ENCODE measurements at regions not wholly inside any gene's neighbourhood (a gene's known extent, or its start where the extent isn't known, plus 50 kb on each side); places are given as distances from the start of the nearest gene placed in this dataset.

DNA sequence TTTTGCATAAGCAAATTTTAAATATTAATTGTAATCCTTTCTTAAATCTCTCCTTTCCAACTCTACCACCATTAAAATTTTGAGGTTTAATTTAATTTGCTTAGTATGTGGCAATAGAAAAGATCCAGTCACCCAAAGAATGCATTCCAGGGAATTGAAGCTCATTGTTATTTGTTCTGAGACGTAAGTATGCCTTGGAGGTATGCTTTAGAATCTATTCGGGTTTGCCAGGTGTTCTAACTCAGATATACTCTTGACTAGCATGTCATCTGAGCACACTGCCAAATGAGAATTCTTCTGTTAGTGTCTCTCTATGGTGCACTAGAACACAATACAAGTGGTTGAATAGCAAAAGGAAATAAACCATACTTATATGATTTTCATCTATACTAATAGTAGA is 813.6 kb upstream of the ADGRL2 start:
- H3K9me3 Mint-ChIP-seq (ENCODE audit: low read depth, unreplicated experiment), result no peaks in the 10 kb centered on the region
- H3K4me1 Mint-ChIP-seq (ENCODE audit: low read depth, unreplicated experiment), result no peaks in the 10 kb centered on the region
- TF ChIP-seq, protein P1, sequence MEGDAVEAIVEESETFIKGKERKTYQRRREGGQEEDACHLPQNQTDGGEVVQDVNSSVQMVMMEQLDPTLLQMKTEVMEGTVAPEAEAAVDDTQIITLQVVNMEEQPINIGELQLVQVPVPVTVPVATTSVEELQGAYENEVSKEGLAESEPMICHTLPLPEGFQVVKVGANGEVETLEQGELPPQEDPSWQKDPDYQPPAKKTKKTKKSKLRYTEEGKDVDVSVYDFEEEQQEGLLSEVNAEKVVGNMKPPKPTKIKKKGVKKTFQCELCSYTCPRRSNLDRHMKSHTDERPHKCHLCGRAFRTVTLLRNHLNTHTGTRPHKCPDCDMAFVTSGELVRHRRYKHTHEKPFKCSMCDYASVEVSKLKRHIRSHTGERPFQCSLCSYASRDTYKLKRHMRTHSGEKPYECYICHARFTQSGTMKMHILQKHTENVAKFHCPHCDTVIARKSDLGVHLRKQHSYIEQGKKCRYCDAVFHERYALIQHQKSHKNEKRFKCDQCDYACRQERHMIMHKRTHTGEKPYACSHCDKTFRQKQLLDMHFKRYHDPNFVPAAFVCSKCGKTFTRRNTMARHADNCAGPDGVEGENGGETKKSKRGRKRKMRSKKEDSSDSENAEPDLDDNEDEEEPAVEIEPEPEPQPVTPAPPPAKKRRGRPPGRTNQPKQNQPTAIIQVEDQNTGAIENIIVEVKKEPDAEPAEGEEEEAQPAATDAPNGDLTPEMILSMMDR (IDR thresholded peaks at IDR 0.05; ENCODE audit: unreplicated experiment), result no peak
- no peak for DNase-seq
- CTCF ChIA-PET, result no interaction called here
- no peaks in the 10 kb centered on the region for H3K36me3 Mint-ChIP-seq (ENCODE audit: insufficient read depth, unreplicated experiment)
- H3K4me3 Mint-ChIP-seq (ENCODE audit: low read depth, unreplicated experiment), result no peak overlapping the region
- no peaks in the 10 kb centered on the region for H3K27me3 Mint-ChIP-seq (ENCODE audit: unreplicated experiment)
- intact Hi-C loops (cut with micrococcal nuclease; ENCODE audit: unreplicated experiment), result no loop called here
- no peak overlapping the region for H3K27ac Mint-ChIP-seq (ENCODE audit: unreplicated experiment)
- no TSS peak for BruUV-seq (replicated peaks)

DNA sequence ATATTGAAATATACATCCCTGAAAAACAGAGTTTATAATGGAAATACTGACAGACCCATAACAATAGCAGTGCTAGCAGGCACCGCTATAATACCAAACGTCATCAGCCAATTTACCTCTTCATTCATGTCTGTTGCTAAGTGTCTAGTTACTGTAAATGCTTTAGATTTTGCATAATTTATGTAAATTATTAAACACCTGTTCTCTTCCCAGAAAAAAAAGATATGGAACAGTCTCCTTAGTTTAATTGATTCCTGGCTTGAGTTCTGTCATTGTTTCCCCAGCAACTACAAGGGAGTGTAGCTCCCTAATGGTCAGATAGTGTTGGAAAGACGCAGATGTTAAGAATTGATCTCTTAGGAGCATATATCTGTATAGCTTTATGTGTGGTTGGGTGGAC is 817.9 kb upstream of the ADGRL2 start:
- Mint-ChIP-seq H3K4me1 (ENCODE audit: low read depth, unreplicated experiment) (no peaks in the 10 kb centered on the region), H3K9me3 (ENCODE audit: low read depth, unreplicated experiment) (peaks cover 3% of the 10 kb centered on the region), H3K36me3 (ENCODE audit: insufficient read depth, unreplicated experiment) (no peaks in the 10 kb centered on the region), H3K27ac (ENCODE audit: unreplicated experiment) (no peak overlapping the region), H3K27me3 (ENCODE audit: unreplicated experiment) (no peaks in the 10 kb centered on the region), H3K4me3 (ENCODE audit: low read depth, unreplicated experiment) (no peak overlapping the region)
- no TSS peak for BruUV-seq (replicated peaks)
- CTCF ChIA-PET, result no interaction called here
- TF ChIP-seq, protein P1 (IDR thresholded peaks at IDR 0.05; ENCODE audit: unreplicated experiment), result no peak
- intact Hi-C loops (cut with micrococcal nuclease; ENCODE audit: unreplicated experiment), result no loop called here
- DNase-seq, result no peak

DNA sequence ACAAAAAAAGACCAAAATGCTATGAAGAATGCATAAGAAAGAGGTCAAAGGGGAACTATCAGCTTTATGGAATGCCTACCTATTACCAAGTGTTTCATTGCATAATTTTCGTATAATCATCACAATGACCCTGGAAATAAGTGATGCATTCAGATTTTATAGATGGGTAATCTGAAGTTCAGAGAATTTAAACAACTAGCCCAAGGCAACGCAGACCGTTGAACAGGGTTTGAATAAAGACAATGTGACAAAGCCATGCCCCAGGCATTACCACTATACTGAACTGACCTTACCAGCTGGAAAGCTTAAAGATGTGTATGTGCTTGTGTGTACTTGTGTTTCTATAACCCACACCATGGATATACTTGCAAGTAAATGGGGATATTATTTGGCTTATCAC is 827.6 kb upstream of the ADGRL2 start:
- TF ChIP-seq, protein P1 (IDR thresholded peaks at IDR 0.05; ENCODE audit: unreplicated experiment), result no peak
- intact Hi-C loops (cut with micrococcal nuclease; ENCODE audit: unreplicated experiment), result no loop called here
- Mint-ChIP-seq H3K4me3 (ENCODE audit: low read depth, unreplicated experiment) (no peak overlapping the region), H3K4me1 (ENCODE audit: low read depth, unreplicated experiment) (no peaks in the 10 kb centered on the region), H3K27me3 (ENCODE audit: unreplicated experiment) (no peaks in the 10 kb centered on the region), H3K36me3 (ENCODE audit: insufficient read depth, unreplicated experiment) (no peaks in the 10 kb centered on the region), H3K9me3 (ENCODE audit: low read depth, unreplicated experiment) (peaks cover 3% of the 10 kb centered on the region), H3K27ac (ENCODE audit: unreplicated experiment) (no peak overlapping the region)
- BruUV-seq (replicated peaks), result no TSS peak
- CTCF ChIA-PET, result no interaction called here
- no peak for DNase-seq

DNA sequence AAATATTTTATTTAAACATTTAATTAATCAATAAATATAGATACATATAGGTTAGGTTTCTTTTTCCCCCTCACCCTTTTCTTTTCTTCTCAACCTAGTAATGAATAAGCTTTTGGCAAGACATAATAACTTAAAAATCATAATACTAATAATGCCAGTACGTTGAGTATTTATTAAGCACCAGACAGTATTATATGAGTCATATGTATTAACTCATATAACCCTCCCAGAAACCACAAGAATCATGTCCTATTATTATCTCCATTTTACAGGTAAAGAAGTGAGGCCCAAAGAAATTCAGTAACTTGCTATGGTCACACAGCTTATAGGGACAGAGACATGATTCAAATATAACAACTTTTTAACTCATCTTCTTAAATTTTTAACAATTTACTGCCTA is 834.5 kb upstream of the ADGRL2 start:
- H3K36me3 Mint-ChIP-seq (ENCODE audit: insufficient read depth, unreplicated experiment), result peaks cover 4% of the 10 kb centered on the region
- intact Hi-C loops (cut with micrococcal nuclease; ENCODE audit: unreplicated experiment), result no loop called here
- CTCF ChIA-PET, result no interaction called here
- H3K27ac Mint-ChIP-seq (ENCODE audit: unreplicated experiment), result no peak overlapping the region
- no TSS peak for BruUV-seq (replicated peaks)
- no peak for DNase-seq
- no peaks in the 10 kb centered on the region for H3K27me3 Mint-ChIP-seq (ENCODE audit: unreplicated experiment)
- TF ChIP-seq, protein P1 (IDR thresholded peaks at IDR 0.05; ENCODE audit: unreplicated experiment), result no peak
- peaks cover 2% of the 10 kb centered on the region for H3K9me3 Mint-ChIP-seq (ENCODE audit: low read depth, unreplicated experiment)
- H3K4me1 Mint-ChIP-seq (ENCODE audit: low read depth, unreplicated experiment), result peaks cover 11% of the 10 kb centered on the region
- no peak overlapping the region for H3K4me3 Mint-ChIP-seq (ENCODE audit: low read depth, unreplicated experiment)

DNA sequence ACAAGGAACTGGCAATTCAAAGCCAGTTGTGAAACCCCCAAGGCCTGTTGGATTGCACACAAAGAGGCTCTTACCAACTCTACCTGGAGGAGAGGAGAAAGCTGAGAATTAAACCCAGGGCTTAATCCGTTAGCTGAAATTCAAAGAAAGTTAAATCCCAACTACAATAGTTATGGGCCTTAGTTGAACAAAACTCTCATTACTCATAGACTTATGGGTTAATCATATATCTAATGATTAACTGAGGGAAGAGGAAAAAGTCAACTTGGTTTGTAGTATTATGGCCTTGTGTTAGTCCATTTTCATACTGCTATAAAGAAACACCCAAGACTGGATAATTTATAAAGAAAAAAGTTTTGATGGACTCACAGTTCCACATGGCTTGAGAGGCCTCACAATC is 838.2 kb upstream of the ADGRL2 start:
- H3K27me3 Mint-ChIP-seq (ENCODE audit: unreplicated experiment), result no peaks in the 10 kb centered on the region
- CTCF ChIA-PET, result interaction anchor here (0.6 kb wide), 1 partner anchor 938 kb away, joined by 4 read pairs; no protein-coding TSS in a partner anchor
- BruUV-seq (replicated peaks), result no TSS peak
- TF ChIP-seq, protein P1 (IDR thresholded peaks at IDR 0.05; ENCODE audit: unreplicated experiment), result no peak
- no peak overlapping the region for H3K27ac Mint-ChIP-seq (ENCODE audit: unreplicated experiment)
- H3K36me3 Mint-ChIP-seq (ENCODE audit: insufficient read depth, unreplicated experiment), result peaks cover 4% of the 10 kb centered on the region
- peaks cover 11% of the 10 kb centered on the region for H3K4me1 Mint-ChIP-seq (ENCODE audit: low read depth, unreplicated experiment)
- no peak overlapping the region for H3K4me3 Mint-ChIP-seq (ENCODE audit: low read depth, unreplicated experiment)
- H3K9me3 Mint-ChIP-seq (ENCODE audit: low read depth, unreplicated experiment), result peaks cover 2% of the 10 kb centered on the region
- DNase-seq, result no peak
- intact Hi-C loops (cut with micrococcal nuclease; ENCODE audit: unreplicated experiment), result no loop called here
